CD4-positive, CD25-positive, alpha-beta regulatory T cell (primary cell): ENCODE measurements at regions not wholly inside any gene's neighbourhood (a gene's known extent, or its start where the extent isn't known, plus 50 kb on each side); places are given as distances from the start of the nearest gene placed in this dataset.

Source experiments
- ATAC-seq, 2 donors: fragments of 150-1000 bp; cut with Tn5 transposase; one replicate each; pipeline ENCODE4 v1.10.0; 2021; ENCODE audit warnings: low read depth in 2 of 2, moderate number of reproducible peaks in 2 of 2, moderate library complexity in 1 of 2
- DNase-seq, 3 donors: peaks; one replicate each; pipeline versions ENCODE4 v3.0.0 to v3.0.0-alpha.2; 2012 to 2022; ENCODE audit warnings: mixed read lengths in 1 of 3
- H3K27ac ChIP-seq: one replicate; pipeline ENCODE4 v1.7.0; 2013; ENCODE audit warnings: mild to moderate bottlenecking, low read length; ENCODE audit not compliant: insufficient read depth, poor library complexity, severe bottlenecking
- H3K27me3 ChIP-seq: one replicate; pipeline ENCODE4 v1.7.0; 2013; ENCODE audit warnings: low read length; ENCODE audit not compliant: control insufficient read depth, insufficient read depth
- H3K36me3 ChIP-seq: one replicate; pipeline ENCODE4 v1.7.0; 2013; ENCODE audit warnings: mild to moderate bottlenecking, low read length, moderate library complexity; ENCODE audit not compliant: control insufficient read depth, insufficient read depth
- H3K4me1 ChIP-seq: 2 replicates; pipeline ENCODE4 v1.7.0; 2013; ENCODE audit warnings: mild to moderate bottlenecking, low read length; ENCODE audit not compliant: insufficient read depth, control insufficient read depth, poor library complexity, severe bottlenecking
- H3K4me3 ChIP-seq: one replicate; pipeline ENCODE4 v1.7.0; 2013; ENCODE audit warnings: low read depth, mild to moderate bottlenecking, low read length, moderate library complexity
- H3K9me3 ChIP-seq, 2 experiments: 1 replicate in 1 of 2; 2 replicates in 1 of 2; pipeline ENCODE4 v1.7.0; 2013; ENCODE audit warnings: low read length in 2 of 2, mild to moderate bottlenecking in 1 of 2, moderate library complexity in 1 of 2; ENCODE audit not compliant: control insufficient read depth in 2 of 2
- H3K27ac Mint-ChIP-seq, 3 donors: one replicate each; pipeline ENCODE4 v1.8.0; 2020 to 2022; ENCODE audit warnings: mild to moderate bottlenecking in 3 of 3, mixed read lengths in 3 of 3, moderate library complexity in 2 of 3
- H3K27me3 Mint-ChIP-seq: one replicate; pipeline ENCODE4 v1.8.0; 2022; ENCODE audit warnings: mild to moderate bottlenecking, mixed read lengths
- H3K36me3 Mint-ChIP-seq: one replicate; pipeline ENCODE4 v1.8.0; 2020; ENCODE audit warnings: mixed read lengths
- H3K4me1 Mint-ChIP-seq, 4 donors: one replicate each; pipeline ENCODE4 v1.8.0; 2020 to 2022; ENCODE audit warnings: mixed read lengths in 4 of 4, mild to moderate bottlenecking in 1 of 4
- H3K4me3 Mint-ChIP-seq, 4 donors: one replicate each; pipeline ENCODE4 v1.8.0; 2020 to 2022; ENCODE audit warnings: mild to moderate bottlenecking in 4 of 4, mixed read lengths in 4 of 4, moderate library complexity in 3 of 4
- H3K9me3 Mint-ChIP-seq, 7 donors: one replicate each; pipeline ENCODE4 v1.8.0; 2020 to 2022; ENCODE audit warnings: mixed read lengths in 7 of 7, mild to moderate bottlenecking in 3 of 7, moderate library complexity in 2 of 7

DNA sequence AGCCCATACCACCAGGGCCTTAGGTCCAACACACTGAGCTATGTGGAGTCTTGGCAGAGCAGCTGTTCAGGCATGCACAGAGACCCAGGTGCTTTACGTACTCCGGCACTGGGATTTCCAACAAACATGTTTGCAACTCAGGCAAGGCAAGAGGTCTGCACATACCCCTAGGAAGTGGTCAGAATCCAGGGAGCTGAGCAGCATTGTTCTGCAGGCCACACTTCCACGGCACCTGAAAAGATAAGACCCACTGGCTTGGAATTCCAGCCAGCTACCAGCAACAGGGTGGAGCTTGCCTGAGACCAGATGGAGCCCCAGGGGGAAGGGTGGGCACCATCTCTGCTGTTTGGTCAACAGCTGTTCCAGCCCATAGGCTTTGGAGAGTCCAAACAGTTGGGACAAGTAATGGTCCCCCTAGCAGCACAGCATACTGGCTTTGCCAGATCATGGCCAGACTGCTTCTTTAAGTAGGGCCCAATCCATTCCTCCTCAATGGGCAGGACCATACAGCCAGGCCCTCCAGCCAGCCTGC, 51.7 kb upstream of the LRRC8B start:
- no peaks in the 10 kb centered on the region for H3K4me1 Mint-ChIP-seq
- Histone ChIP-seq H3K4me3 (no peak overlapping the region), H3K27ac (no peak overlapping the region), H3K4me1 (no peaks in the 10 kb centered on the region), H3K36me3 (no peaks in the 10 kb centered on the region), H3K27me3 (peaks cover 11% of the 10 kb centered on the region), H3K9me3 (peaks cover 3 to 8% of the 10 kb centered on the region in 2 experiments)
- no peak overlapping the region for H3K4me3 Mint-ChIP-seq
- H3K27ac Mint-ChIP-seq, result no peak overlapping the region
- no peaks in the 10 kb centered on the region for H3K36me3 Mint-ChIP-seq
- peaks cover 58% of the 10 kb centered on the region for H3K27me3 Mint-ChIP-seq
- no peak for DNase-seq
- no peak for ATAC-seq
- peaks cover 0 to 16% (median 5%) of the 10 kb centered on the region in 7 donors for H3K9me3 Mint-ChIP-seq
